HepG2 (cell line): ENCODE measurements at regions not wholly inside any gene's neighbourhood (a gene's known extent, or its start where the extent isn't known, plus 50 kb on each side); places are given as distances from the start of the nearest gene placed in this dataset.

Experiments used
- ATAC-seq: fragments of 200-7000 bp; cut with Tn5 transposase; 3 replicates; pipeline ENCODE4 v1.9.1; 2020; ENCODE audit warnings: mild to moderate bottlenecking, moderate library complexity
- BruUV-seq: library from RNA; stranded (reverse); fragments of 400-500 nt; replicated peaks from 2 replicates; lab custom pipeline; 2021; lab: Mats Ljungman, UMichigan
- CTCF ChIA-PET: fragments of 300-600 bp; formaldehyde crosslinking; extraction: SDS; loops from one replicate; lab custom pipeline; 2021; ENCODE audit warnings: low total read pairs, inconsistent platforms, low intra/inter-chr PET ratio; lab: Yijun Ruan, JAX
- POLR2A ChIA-PET: fragments of 350-600 bp; sonication (Branson Sonifier 250); formaldehyde crosslinking; loops from one replicate; lab custom pipeline; 2020; ENCODE audit warnings: antibody characterized with exemption, inconsistent platforms; lab: Yijun Ruan, JAX
- DNase-seq: peaks from one replicate; pipeline ENCODE4 v3.0.0-alpha.2; 2015; ENCODE audit warnings: low spot score
- FAIRE-seq: peaks from 3 replicates; lab custom pipeline; 2011; peaks lifted over from hg19 to GRCh38; lab: Jason Lieb, UNC
- H2AFZ ChIP-seq: one replicate; pipeline ENCODE4 v1.6.1; 2011; ENCODE audit warnings: low read length, inconsistent platforms
- H3K27ac ChIP-seq: fragments of 300-600 bp; 3 replicates; pipeline ENCODE4 v1.8.0; 2011; ENCODE audit warnings: mixed run types, mild to moderate bottlenecking, mixed read lengths, low read length, inconsistent platforms; ENCODE audit not compliant: insufficient read depth; ENCODE audit errors: extremely low read length
- H3K27me3 ChIP-seq, 2 experiments: fragments of 200-600 bp in 1 of 2; 2 replicates in 1 of 2; 3 replicates in 1 of 2; pipeline versions ENCODE4 v1.6.0 to v1.8.0; 2011; ENCODE audit warnings: low read length in 2 of 2, mild to moderate bottlenecking in 2 of 2, moderate library complexity in 2 of 2, inconsistent platforms in 1 of 2; ENCODE audit not compliant: insufficient read depth in 2 of 2, control insufficient read depth in 1 of 2
- H3K36me3 ChIP-seq, 2 experiments: fragments of 200-600 bp in 1 of 2; replicated peaks in 1 of 2; 2 replicates in 1 of 2; 3 replicates in 1 of 2; pipeline versions ENCODE4 v1.5.1 to v1.8.0; 2011; ENCODE audit warnings: low read length in 2 of 2, inconsistent platforms in 1 of 2; ENCODE audit not compliant: insufficient read depth in 2 of 2, control insufficient read depth in 1 of 2
- H3K4me1 ChIP-seq: 2 replicates; pipeline ENCODE4 v1.5.1; 2012; ENCODE audit warnings: low read length, inconsistent platforms; ENCODE audit not compliant: insufficient read depth
- H3K4me2 ChIP-seq: 2 replicates; pipeline ENCODE4 v1.6.0; 2011; ENCODE audit warnings: low read depth, low read length, inconsistent platforms
- H3K4me3 ChIP-seq, 3 experiments: fragments of 200-600 bp in 1 of 3; sonication (generic), shearing (Covaris generic) in 1 of 3; replicated peaks in 1 of 3; 2 replicates each; pipeline ENCODE4 v1.5.1; 2011 to 2016; ENCODE audit warnings: low read length in 3 of 3, inconsistent platforms in 2 of 3, low read depth in 2 of 3, mild to moderate bottlenecking in 2 of 3, control low read depth in 1 of 3, mixed read lengths in 1 of 3; ENCODE audit not compliant: insufficient read depth in 1 of 3
- H3K79me2 ChIP-seq: one replicate; pipeline ENCODE4 v1.6.1; 2011; ENCODE audit warnings: low read length, inconsistent platforms; ENCODE audit not compliant: insufficient read depth
- H3K9ac ChIP-seq: 2 replicates; pipeline ENCODE4 v1.6.0; 2011; ENCODE audit warnings: mild to moderate bottlenecking, low read depth, low read length, inconsistent platforms; ENCODE audit not compliant: insufficient read depth
- H3K9me3 ChIP-seq: 2 replicates; pipeline ENCODE4 v1.5.1; 2012; ENCODE audit warnings: mild to moderate bottlenecking, low read length
- H4K20me1 ChIP-seq: 2 replicates; pipeline ENCODE4 v1.6.0; 2011; ENCODE audit warnings: inconsistent platforms, mild to moderate bottlenecking, low read length, moderate library complexity; ENCODE audit not compliant: insufficient read depth
- MIER3 ChIP-seq: IDR thresholded peaks from 2 replicates; pipeline ENCODE4 v1.6.1; 2016; ENCODE audit warnings: missing compliant biosample characterization, borderline replicate concordance
- NFE2L2 ChIP-seq: fragments of 150-350 bp; IDR thresholded peaks from 2 replicates; pipeline ENCODE4 v1.6.1; 2014; ENCODE audit warnings: low read length
- ZFP62 ChIP-seq: sonication (generic); formaldehyde crosslinking; IDR thresholded peaks from 2 replicates; pipeline ENCODE4 v1.4.0; 2020; ENCODE audit warnings: missing genetic modification reagents
- ZNF121 ChIP-seq: sonication (generic); formaldehyde crosslinking; IDR thresholded peaks from 2 replicates; pipeline ENCODE4 v1.5.0; 2020; ENCODE audit warnings: mild to moderate bottlenecking, missing genetic modification reagents
- ZNF24 ChIP-seq: fragments of 450-650 bp; IDR thresholded peaks from 2 replicates; pipeline ENCODE4 v1.6.1; 2017; ENCODE audit warnings: antibody characterized with exemption, mild to moderate bottlenecking
- ZNF33B ChIP-seq: sonication (generic); formaldehyde crosslinking; IDR thresholded peaks from 2 replicates; pipeline ENCODE4 v1.5.1; 2020; ENCODE audit warnings: mild to moderate bottlenecking, missing genetic modification reagents
- ZNF556 ChIP-seq: sonication (generic); formaldehyde crosslinking; IDR thresholded peaks from 2 replicates; pipeline ENCODE4 v1.4.0; 2020; ENCODE audit warnings: mild to moderate bottlenecking, missing genetic modification reagents, borderline replicate concordance
- ZNF891 ChIP-seq: sonication (generic); formaldehyde crosslinking; IDR thresholded peaks from 2 replicates; pipeline ENCODE4 v1.5.0; 2020; ENCODE audit warnings: mild to moderate bottlenecking, missing genetic modification reagents
- WGBS: methylation state at CpG from one replicate; pipeline ENCODE4 v1.1.6; 2017; ENCODE audit warnings: low lambda C conversion rate; 5-methylcytosine and 5-hydroxymethylcytosine counted together
- in situ Hi-C: cut with HindIII; loops from 2 replicates; pipeline ENCODE4 v1.10.0; 2017; ENCODE audit warnings: low pct_unique_long_range_greater_than_20kb; ENCODE audit not compliant: extremely low pct_ligation_motif_present
- intact Hi-C: fragments of 100-400 bp; cut with micrococcal nuclease; formaldehyde crosslinking; loops from one replicate; pipeline ENCODE4 v1.10.0; 2022; ENCODE audit not compliant: unreplicated experiment
- TF ChIP-seq, protein P1 (sequence below): sonication (generic); formaldehyde crosslinking; IDR thresholded peaks from 2 replicates; pipeline ENCODE4 v1.4.0; 2020; ENCODE audit warnings: missing genetic modification reagents
- TF ChIP-seq, protein P2 (sequence below): sonication (generic); formaldehyde crosslinking; IDR thresholded peaks from one replicate; pipeline ENCODE4 v1.5.1; 2020; ENCODE audit warnings: mild to moderate bottlenecking, missing genetic modification reagents; ENCODE audit errors: not compliant biosample characterization

DNA sequence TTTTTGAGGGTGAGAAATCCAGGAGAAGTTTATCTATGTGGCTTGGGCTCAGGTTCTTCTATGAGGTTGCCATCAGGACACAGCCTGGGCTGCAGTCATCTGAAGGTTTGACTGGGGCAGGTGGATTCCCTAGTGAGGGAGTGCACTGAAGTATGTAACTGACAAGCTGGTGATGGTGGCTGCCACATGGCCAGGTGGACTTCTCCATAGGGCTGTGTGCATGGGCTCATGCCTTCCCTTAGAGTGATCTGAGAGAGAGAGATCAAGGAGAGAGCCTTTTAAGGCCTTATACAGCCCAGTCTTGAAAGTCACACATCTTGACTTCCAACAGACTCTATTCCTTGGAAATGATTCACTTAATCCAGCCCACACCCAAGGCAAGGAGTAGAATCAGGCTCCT lies 266.6 kb upstream of the PITRM1 start:
- no peak for ATAC-seq
- Histone ChIP-seq H3K9ac (no peak overlapping the region), H3K27me3 (peaks cover 0 to 2% of the 10 kb centered on the region in 2 experiments; a peak in 1 of 5 replicates), H2AFZ (no peak overlapping the region), H3K9me3 (peaks cover 27% of the 10 kb centered on the region), H3K4me2 (no peak overlapping the region), H4K20me1 (no peaks in the 10 kb centered on the region), H3K36me3 (no peaks in the 10 kb centered on the region), H3K4me3 (no peak overlapping the region), H3K4me1 (no peaks in the 10 kb centered on the region), H3K27ac (no peak overlapping the region), H3K79me2 (no peaks in the 10 kb centered on the region)
- BruUV-seq, result no TSS peak
- no peak for FAIRE-seq
- in situ Hi-C loops, result no loop called here
- POLR2A ChIA-PET, result no interaction called here
- no peak for DNase-seq
- TF ChIP-seq ZNF556 (peak; percentile 95), NFE2L2 (no peak)
- CTCF ChIA-PET, result no interaction called here
- intact Hi-C loops, result no loop called here

DNA sequence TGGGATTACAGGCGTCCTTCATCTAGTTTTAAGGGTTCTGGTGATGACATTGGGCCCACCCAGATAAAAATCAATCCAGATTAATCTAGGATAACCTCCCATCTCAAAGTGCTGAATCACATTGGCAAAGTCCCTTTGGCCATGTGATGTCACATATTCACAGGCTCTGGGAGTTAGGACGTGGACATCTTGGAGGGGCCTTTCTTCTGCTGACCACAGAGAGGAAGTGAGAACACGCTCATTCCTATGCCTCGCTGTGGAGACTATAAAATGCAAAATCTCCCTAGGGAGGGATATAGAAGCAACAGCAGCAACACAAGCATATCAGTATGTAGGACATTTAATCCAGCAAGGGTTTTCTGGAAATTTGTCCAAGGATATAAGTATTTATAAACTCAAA lies 266.0 kb upstream of the PITRM1 start:
- 2% methylated on average over 3 of the region's 4 CpGs for WGBS
- FAIRE-seq, result no peak
- no peak overlapping the region for H3K4me2 ChIP-seq
- TF ChIP-seq ZNF33B (CRISPR knock-in tag) (no peak), ZNF24 (no peak), ZNF891 (CRISPR knock-in tag) (no peak), ZNF121 (CRISPR knock-in tag) (no peak), ZFP62 (CRISPR knock-in tag) (no peak), MIER3 (CRISPR knock-in tag) (no peak)
- TF ChIP-seq, protein P1, sequence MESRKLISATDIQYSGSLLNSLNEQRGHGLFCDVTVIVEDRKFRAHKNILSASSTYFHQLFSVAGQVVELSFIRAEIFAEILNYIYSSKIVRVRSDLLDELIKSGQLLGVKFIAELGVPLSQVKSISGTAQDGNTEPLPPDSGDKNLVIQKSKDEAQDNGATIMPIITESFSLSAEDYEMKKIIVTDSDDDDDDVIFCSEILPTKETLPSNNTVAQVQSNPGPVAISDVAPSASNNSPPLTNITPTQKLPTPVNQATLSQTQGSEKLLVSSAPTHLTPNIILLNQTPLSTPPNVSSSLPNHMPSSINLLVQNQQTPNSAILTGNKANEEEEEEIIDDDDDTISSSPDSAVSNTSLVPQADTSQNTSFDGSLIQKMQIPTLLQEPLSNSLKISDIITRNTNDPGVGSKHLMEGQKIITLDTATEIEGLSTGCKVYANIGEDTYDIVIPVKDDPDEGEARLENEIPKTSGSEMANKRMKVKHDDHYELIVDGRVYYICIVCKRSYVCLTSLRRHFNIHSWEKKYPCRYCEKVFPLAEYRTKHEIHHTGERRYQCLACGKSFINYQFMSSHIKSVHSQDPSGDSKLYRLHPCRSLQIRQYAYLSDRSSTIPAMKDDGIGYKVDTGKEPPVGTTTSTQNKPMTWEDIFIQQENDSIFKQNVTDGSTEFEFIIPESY (CRISPR knock-in tag), result no peak
- TF ChIP-seq, protein P2, sequence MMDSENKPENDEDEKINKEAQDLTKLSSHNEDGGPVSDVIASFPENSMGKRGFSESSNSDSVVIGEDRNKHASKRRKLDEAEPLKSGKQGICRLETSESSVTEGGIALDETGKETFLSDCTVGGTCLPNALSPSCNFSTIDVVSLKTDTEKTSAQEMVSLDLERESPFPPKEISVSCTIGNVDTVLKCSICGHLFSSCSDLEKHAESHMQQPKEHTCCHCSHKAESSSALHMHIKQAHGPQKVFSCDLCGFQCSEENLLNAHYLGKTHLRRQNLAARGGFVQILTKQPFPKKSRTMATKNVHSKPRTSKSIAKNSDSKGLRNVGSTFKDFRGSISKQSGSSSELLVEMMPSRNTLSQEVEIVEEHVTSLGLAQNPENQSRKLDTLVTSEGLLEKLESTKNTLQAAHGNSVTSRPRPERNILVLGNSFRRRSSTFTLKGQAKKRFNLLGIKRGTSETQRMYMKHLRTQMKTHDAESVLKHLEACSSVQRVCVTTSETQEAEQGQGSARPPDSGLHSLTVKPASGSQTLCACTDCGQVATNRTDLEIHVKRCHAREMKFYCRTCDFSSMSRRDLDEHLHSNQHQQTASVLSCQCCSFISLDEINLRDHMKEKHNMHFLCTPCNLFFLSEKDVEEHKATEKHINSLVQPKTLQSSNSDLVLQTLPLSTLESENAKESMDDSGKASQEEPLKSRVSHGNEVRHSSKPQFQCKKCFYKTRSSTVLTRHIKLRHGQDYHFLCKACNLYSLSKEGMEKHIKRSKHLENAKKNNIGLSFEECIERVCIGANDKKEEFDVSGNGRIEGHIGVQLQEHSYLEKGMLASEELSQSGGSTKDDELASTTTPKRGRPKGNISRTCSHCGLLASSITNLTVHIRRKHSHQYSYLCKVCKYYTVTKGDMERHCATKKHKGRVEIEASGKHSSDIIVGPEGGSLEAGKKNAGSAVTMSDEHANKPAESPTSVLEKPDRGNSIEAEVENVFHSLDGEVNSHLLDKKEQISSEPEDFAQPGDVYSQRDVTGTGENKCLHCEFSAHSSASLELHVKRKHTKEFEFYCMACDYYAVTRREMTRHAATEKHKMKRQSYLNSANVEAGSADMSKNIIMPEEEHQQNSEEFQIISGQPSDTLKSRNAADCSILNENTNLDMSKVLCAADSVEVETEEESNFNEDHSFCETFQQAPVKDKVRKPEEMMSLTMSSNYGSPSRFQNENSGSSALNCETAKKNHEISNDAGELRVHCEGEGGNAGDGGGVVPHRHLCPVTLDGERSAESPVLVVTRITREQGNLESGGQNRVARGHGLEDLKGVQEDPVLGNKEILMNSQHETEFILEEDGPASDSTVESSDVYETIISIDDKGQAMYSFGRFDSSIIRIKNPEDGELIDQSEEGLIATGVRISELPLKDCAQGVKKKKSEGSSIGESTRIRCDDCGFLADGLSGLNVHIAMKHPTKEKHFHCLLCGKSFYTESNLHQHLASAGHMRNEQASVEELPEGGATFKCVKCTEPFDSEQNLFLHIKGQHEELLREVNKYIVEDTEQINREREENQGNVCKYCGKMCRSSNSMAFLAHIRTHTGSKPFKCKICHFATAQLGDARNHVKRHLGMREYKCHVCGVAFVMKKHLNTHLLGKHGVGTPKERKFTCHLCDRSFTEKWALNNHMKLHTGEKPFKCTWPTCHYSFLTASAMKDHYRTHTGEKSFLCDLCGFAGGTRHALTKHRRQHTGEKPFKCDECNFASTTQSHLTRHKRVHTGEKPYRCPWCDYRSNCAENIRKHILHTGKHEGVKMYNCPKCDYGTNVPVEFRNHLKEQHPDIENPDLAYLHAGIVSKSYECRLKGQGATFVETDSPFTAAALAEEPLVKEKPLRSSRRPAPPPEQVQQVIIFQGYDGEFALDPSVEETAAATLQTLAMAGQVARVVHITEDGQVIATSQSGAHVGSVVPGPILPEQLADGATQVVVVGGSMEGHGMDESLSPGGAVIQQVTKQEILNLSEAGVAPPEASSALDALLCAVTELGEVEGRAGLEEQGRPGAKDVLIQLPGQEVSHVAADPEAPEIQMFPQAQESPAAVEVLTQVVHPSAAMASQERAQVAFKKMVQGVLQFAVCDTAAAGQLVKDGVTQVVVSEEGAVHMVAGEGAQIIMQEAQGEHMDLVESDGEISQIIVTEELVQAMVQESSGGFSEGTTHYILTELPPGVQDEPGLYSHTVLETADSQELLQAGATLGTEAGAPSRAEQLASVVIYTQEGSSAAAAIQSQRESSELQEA (CRISPR knock-in tag), result no peak
- TF ChIP-seq, all 625 proteins: peak for 0
- ChIA-PET POLR2A (no interaction called here), CTCF (no interaction called here)
- intact Hi-C loops (no loop called here), in situ Hi-C loops (no loop called here)
- Histone ChIP-seq H2AFZ (no peak overlapping the region), H3K4me3 (no peak overlapping the region), H3K27me3 (peaks cover 0 to 2% of the 10 kb centered on the region in 2 experiments; a peak in 1 of 5 replicates), H3K27ac (no peak overlapping the region), H3K9ac (no peak overlapping the region), H3K4me1 (no peaks in the 10 kb centered on the region), H3K36me3 (no peaks in the 10 kb centered on the region), H3K9me3 (peaks cover 27% of the 10 kb centered on the region), H3K79me2 (no peaks in the 10 kb centered on the region), H4K20me1 (no peaks in the 10 kb centered on the region)
- BruUV-seq, result no TSS peak
- DNase-seq (no peak), ATAC-seq (no peak)
